Common myeloid progenitor, CD34-positive (primary cell): ENCODE measurements at regions not wholly inside any gene's neighbourhood (a gene's known extent, or its start where the extent isn't known, plus 50 kb on each side); places are given as distances from the start of the nearest gene placed in this dataset.

Source experiments
- CTCF ChIA-PET: fragments of 350-600 bp; sonication (Branson Sonifier 250); formaldehyde crosslinking; loops from one replicate; lab custom pipeline; 2021; ENCODE audit warnings: antibody characterized with exemption; lab: Charles Lee
- POLR2A ChIA-PET: fragments of 350-600 bp; sonication (Branson Sonifier 250); formaldehyde crosslinking; loops from one replicate; lab custom pipeline; 2021; ENCODE audit warnings: antibody characterized with exemption; lab: Charles Lee
- DNase-seq, 3 donors: peaks; one replicate each; pipeline versions ENCODE4 v3.0.0 to v3.0.0-alpha.2; 2013
- H3K27ac ChIP-seq, 2 experiments: 1 replicate in 1 of 2; 2 replicates in 1 of 2; pipeline ENCODE4 v1.7.0; 2013; ENCODE audit warnings: inconsistent platforms in 2 of 2, low read length in 2 of 2, mild to moderate bottlenecking in 2 of 2, low read depth in 1 of 2, moderate library complexity in 1 of 2; ENCODE audit not compliant: severe bottlenecking in 2 of 2, insufficient read depth in 1 of 2, poor library complexity in 1 of 2
- H3K27me3 ChIP-seq, 5 experiments: replicated peaks in 2 of 5; 1 replicate in 3 of 5; 2 replicates in 2 of 5; pipeline versions ENCODE4 v1.6.1 to v1.7.0; 2013; ENCODE audit warnings: low read length in 4 of 5, mild to moderate bottlenecking in 2 of 5, moderate library complexity in 2 of 5, inconsistent platforms in 1 of 5; ENCODE audit not compliant: insufficient read depth in 5 of 5, control insufficient read depth in 4 of 5
- H3K36me3 ChIP-seq, 4 experiments: 1 replicate in 2 of 4; 2 replicates in 2 of 4; pipeline versions ENCODE4 v1.6.1 to v1.7.0; 2013; ENCODE audit warnings: low read length in 3 of 4, control low read depth in 1 of 4, mild to moderate bottlenecking in 1 of 4; ENCODE audit not compliant: control insufficient read depth in 4 of 4, insufficient read depth in 4 of 4
- H3K4me1 ChIP-seq, 4 experiments: 1 replicate in 3 of 4; 2 replicates in 1 of 4; pipeline versions ENCODE4 v1.6.1 to v1.7.1; 2013; ENCODE audit warnings: low read length in 3 of 4, mild to moderate bottlenecking in 3 of 4, control low read depth in 1 of 4, inconsistent platforms in 1 of 4, moderate library complexity in 1 of 4; ENCODE audit not compliant: control insufficient read depth in 4 of 4, insufficient read depth in 4 of 4; ENCODE audit errors: control extremely low read depth in 1 of 4
- H3K4me3 ChIP-seq, 7 experiments: 1 replicate in 4 of 7; 2 replicates in 3 of 7; pipeline versions ENCODE4 v1.5.1 to v1.7.0; 2013; ENCODE audit warnings: mild to moderate bottlenecking in 7 of 7, low read length in 6 of 7, moderate library complexity in 6 of 7, inconsistent platforms in 2 of 7, low read depth in 2 of 7, control low read depth in 1 of 7; ENCODE audit not compliant: insufficient read depth in 4 of 7, control insufficient read depth in 1 of 7; ENCODE audit errors: extremely low read depth in 1 of 7
- H3K9me3 ChIP-seq, 5 experiments: 1 replicate in 4 of 5; 2 replicates in 1 of 5; pipeline versions ENCODE4 v1.6.1 to v1.7.1; 2013; ENCODE audit warnings: low read length in 4 of 5, mild to moderate bottlenecking in 2 of 5, inconsistent platforms in 1 of 5, low read depth in 1 of 5, moderate library complexity in 1 of 5; ENCODE audit not compliant: control insufficient read depth in 4 of 5, insufficient read depth in 2 of 5; ENCODE audit errors: control extremely low read depth in 1 of 5
- WGBS: methylation state at CpG from one replicate; pipeline ENCODE4 v1.1.5; 2013; ENCODE audit not compliant: insufficient coverage; 5-methylcytosine and 5-hydroxymethylcytosine counted together

DNA sequence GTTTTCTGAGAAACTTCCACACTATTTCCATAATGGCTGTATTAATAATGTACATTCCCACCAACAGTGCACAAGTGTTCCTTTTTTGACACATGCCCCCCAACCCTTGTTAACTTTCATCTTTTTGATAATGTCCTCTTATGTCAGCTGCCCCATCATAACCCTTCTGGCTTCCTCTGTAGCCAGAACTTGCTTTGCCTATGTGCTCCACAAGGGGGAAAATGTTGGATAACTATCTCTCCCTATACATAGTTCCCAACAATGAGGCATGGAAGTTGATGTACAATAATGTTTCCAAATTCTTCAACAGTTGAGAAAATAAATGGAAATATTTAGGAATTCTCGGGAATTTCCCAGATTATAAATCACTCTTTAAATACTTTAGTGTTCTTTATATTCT lies 142.9 kb downstream of the ASB9 start:
- POLR2A ChIA-PET: no interaction called here
- Histone ChIP-seq H3K27ac (no peak overlapping the region), H3K36me3 (no peaks in the 10 kb centered on the region), H3K4me3 (no peak overlapping the region), H3K9me3 (no peaks in the 10 kb centered on the region), H3K4me1 (no peaks in the 10 kb centered on the region), H3K27me3 (peaks cover 0 to 9% (median 0%) of the 10 kb centered on the region in 5 experiments)
- CTCF ChIA-PET: no interaction called here
- WGBS: no CpG with 5 or more reads among the region's 1 CpG
- DNase-seq: no peak

GRCh38 chrX:15116900-15117299 lies 153.0 kb downstream of the ASB9 start:
- Histone ChIP-seq H3K27me3 (no peaks in the 10 kb centered on the region), H3K36me3 (no peaks in the 10 kb centered on the region), H3K27ac (no peak overlapping the region), H3K4me1 (no peaks in the 10 kb centered on the region), H3K4me3 (no peak overlapping the region), H3K9me3 (peaks cover 0 to 3% (median 0%) of the 10 kb centered on the region in 5 experiments)
- 63% methylated on average over 2 of the region's 2 CpGs for WGBS
- POLR2A ChIA-PET: no interaction called here
- no peak for DNase-seq
- CTCF ChIA-PET: no interaction called here

DNA sequence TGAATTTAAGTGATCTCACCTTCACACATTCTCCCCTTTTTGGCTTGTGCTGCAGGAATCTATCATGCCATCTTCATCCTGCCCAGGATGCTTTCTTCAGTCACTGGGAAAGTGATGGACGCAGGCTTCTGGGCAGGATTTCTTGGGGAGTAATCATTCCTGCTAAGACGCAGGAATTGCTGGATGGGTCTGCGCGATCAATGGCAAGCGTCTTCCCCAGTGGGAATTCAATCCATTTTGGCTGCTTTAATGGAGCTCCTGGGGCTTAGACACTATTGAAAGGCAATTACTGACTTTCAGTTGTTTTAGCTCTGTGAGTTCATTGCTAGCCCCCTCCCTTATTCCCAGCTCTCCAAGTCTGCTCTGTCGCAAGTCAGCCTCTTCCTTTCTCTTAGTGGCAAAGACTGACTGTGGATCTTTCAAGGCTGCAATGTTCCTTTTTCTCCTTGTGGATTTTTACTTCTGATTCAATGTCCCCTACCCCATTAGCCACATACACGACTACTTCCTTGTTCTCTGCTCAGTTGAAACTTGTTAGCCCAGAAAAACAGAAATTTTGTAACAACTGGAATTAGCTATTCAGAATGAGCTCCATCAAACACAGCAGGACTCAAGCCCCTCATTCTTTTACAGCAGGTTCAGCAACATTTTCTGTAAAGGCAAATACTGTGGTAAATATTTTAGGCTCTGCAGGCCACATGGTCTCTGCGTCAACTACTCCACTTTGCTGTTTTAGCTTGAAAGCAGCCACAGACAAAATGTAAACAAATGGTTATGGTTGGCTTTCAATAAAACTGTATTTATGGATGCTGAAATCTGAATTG lies 154.9 kb downstream of the ASB9 start:
- CTCF ChIA-PET: no interaction called here
- Histone ChIP-seq H3K4me1 (no peaks in the 10 kb centered on the region), H3K27ac (no peak overlapping the region), H3K9me3 (peaks cover 0 to 3% (median 0%) of the 10 kb centered on the region in 5 experiments), H3K36me3 (no peaks in the 10 kb centered on the region), H3K4me3 (no peak overlapping the region), H3K27me3 (no peaks in the 10 kb centered on the region)
- WGBS: 56% methylated on average over 6 of the region's 8 CpGs
- POLR2A ChIA-PET: no interaction called here
- no peak for DNase-seq

DNA sequence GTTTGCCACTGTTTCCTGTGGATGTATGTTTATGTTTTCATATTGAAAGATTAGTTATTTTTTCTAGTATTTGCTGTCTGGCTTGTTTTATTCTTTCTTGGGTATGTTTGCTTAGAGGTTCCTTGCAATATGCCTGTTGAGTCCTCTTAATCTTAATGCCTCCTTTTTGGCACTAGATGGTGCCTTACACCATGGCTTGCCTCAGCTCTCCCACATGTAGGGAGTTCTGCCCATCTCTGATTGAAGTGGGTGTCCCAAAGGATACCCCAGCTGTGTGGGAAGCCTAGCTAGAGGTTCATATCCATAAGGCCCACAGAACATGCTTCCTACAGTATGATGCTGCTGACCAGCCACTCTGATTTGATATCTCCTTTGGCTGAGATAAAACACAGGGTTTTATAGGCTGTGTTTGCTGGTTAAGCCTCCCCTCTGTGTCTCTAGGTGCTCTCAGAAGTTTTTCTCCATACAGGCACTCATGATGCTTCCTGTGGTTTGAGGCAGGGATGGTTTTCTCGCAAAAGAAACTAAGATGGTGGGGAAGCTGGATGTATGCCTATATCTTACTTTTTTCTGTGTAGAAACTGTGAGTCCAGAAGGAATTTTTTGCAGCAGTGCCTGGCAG lies 162.4 kb downstream of the ASB9 start:
- Histone ChIP-seq H3K27ac (no peak overlapping the region), H3K4me1 (no peaks in the 10 kb centered on the region), H3K27me3 (no peaks in the 10 kb centered on the region), H3K36me3 (no peaks in the 10 kb centered on the region), H3K4me3 (no peak overlapping the region), H3K9me3 (peaks cover 0 to 3% (median 0%) of the 10 kb centered on the region in 5 experiments)
- no peak for DNase-seq
- CTCF ChIA-PET: no interaction called here
- POLR2A ChIA-PET: no interaction called here
- no CpG with 5 or more reads among the region's 1 CpG for WGBS

- ChIA-PET CTCF (no interaction called here), POLR2A (no interaction called here)
- DNase-seq: no peak
- no peak overlapping the region for H3K27ac ChIP-seq
- no peaks in the 10 kb centered on the region for H3K4me1 ChIP-seq
- no peaks in the 10 kb centered on the region for H3K9me3 ChIP-seq
- no peaks in the 10 kb centered on the region for H3K36me3 ChIP-seq
- peaks cover 0 to 9% (median 0%) of the 10 kb centered on the region in 5 experiments for H3K27me3 ChIP-seq
- no peak overlapping the region for H3K4me3 ChIP-seq
- WGBS: 100% methylated on average over 1 of the region's 2 CpGs
Measured at GRCh38 chrX:15098505-15098904, 171.4 kb downstream of the ASB9 start.

GRCh38 chrX:15087747-15088146 lies 182.1 kb downstream of the ASB9 start:
- Histone ChIP-seq H3K27ac (no peak overlapping the region), H3K27me3 (no peaks in the 10 kb centered on the region), H3K9me3 (no peaks in the 10 kb centered on the region), H3K4me1 (no peaks in the 10 kb centered on the region), H3K36me3 (no peaks in the 10 kb centered on the region), H3K4me3 (no peak overlapping the region)
- POLR2A ChIA-PET: no interaction called here
- 92% methylated on average over 4 of the region's 5 CpGs for WGBS
- DNase-seq: no peak
- CTCF ChIA-PET: no interaction called here

- Histone ChIP-seq H3K9me3 (no peaks in the 10 kb centered on the region), H3K27ac (no peak overlapping the region), H3K36me3 (no peaks in the 10 kb centered on the region), H3K27me3 (no peaks in the 10 kb centered on the region), H3K4me1 (no peaks in the 10 kb centered on the region), H3K4me3 (no peak overlapping the region)
- WGBS: 56% methylated on average over 7 of the region's 7 CpGs
- DNase-seq: peak in 1 of 3 donors; percentile 30
- ChIA-PET POLR2A (no interaction called here), CTCF (no interaction called here)
Measured at GRCh38 chrX:15073313-15073712, 196.6 kb downstream of the ASB9 start.
